ENCODE measurements at regions not wholly inside any gene's neighbourhood (a gene's known extent, or its start where the extent isn't known, plus 50 kb on each side); places are given as distances from the start of the nearest gene placed in this dataset.

GRCh38 chr1:223020770-223021169 is 122.3 kb downstream of the TLR5 start:
- TF ChIP-seq CTCF (IDR thresholded peaks at IDR 0.05; ENCODE audit: insufficient read depth, low read depth, low read length) (no peak), EZH2 (IDR thresholded peaks at IDR 0.05; ENCODE audit: insufficient read depth, low read length) (no peak)
